ENCODE measurements at regions not wholly inside any gene's neighbourhood (a gene's known extent, or its start where the extent isn't known, plus 50 kb on each side); places are given as distances from the start of the nearest gene placed in this dataset.

GRCh38 chr4:144495944-144496343 lies 150.0 kb upstream of the HHIP start:
- TF ChIP-seq POLR2A (IDR thresholded peaks at IDR 0.05; ENCODE audit: low read depth, low read length) (no peak), POLR2AphosphoS5 (IDR thresholded peaks at IDR 0.05; ENCODE audit: low read depth, low read length) (no peak)

Data from GM12892 (cell line).